Raji (cell line): ENCODE measurements at regions not wholly inside any gene's neighbourhood (a gene's known extent, or its start where the extent isn't known, plus 50 kb on each side); places are given as distances from the start of the nearest gene placed in this dataset.

ENCODE experiments used
- POLR2A ChIP-seq: IDR thresholded peaks from 2 replicates; pipeline ENCODE4 v1.6.1; 2011; ENCODE audit warnings: low read depth, low read length, control low read depth; ENCODE audit not compliant: insufficient read depth

DNA sequence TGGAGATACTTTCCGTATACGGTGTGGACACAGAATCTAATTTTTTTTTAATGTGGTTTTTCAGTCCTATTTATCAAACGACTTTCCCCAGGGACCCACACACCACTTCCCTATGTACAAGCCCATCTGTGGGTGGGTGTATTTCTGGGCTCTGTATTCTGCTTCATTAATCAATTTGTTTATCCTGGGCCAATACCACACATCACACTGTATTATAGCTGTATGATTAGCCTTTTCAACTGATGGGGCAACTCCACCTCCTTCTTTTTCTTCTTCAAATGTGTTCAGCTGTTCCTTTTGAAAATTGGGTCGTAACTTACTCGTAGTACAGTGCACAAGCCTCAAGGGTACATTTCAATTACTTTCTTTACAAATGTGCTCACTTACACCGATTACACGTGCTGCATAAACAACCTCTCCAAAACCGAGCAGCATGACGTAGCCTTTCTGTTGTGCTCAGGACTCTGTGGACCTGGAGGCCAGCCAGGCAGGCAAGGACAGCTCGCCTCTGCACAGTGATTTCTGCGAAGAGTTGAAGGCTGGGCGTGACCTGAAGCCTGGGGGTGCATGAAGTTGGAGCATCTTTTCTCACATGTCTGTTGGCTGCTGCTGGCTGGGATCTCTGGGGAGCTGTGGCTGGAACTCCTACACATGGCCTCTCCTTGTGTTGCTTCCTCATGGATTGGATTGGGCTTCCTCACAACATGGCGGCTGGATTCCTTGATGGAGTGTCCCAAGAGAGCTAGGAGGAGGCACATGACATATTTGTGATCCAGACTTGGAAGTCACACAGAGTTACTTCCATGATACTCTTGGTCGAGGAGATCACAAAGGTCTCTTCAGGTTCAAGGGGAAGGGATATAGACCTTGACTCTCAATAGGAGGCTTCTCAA, 126.5 kb downstream of the CRYAA start:
- TF ChIP-seq POLR2A: no peak

- TF ChIP-seq POLR2A: no peak
Observed at GRCh38 chr21:43294194-43294902, 125.5 kb downstream of the CRYAA start.

- TF ChIP-seq POLR2A: no peak
Observed at GRCh38 chr21:43292866-43293142, 124.0 kb downstream of the CRYAA start.

GRCh38 chr21:43292041-43292865, 123.4 kb downstream of the CRYAA start:
- no peak for TF ChIP-seq POLR2A

DNA sequence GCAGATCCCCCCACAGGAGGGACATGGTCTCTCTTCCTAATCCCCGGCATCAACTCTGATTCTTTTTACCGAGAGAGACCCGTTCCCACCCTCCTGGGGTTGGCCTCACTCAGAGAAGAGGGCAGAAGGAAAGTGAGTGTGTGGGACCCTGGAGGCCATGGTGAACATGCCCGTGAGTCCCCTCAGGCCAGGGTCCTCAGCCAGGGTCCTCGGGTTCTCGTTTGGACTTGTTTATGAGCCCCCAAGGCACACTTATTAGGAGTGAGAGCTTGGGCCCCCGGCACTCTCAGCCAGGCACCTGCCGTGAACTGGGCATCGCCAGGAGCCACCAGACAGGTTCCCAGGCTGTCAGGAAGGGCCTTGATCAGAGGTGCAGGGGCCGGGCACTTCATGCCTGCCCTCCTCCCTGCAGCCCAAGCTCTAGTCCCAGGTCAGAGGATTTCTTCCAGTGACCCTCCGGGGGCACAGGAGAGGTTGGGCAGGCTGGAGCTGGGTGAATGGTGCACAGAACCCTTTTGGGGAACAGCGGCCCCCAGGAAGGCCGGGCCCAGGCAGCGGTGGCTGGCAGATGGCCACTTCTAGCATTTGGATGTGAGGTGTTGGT, 122.6 kb downstream of the CRYAA start:
- TF ChIP-seq POLR2A: no peak

GRCh38 chr21:43290421-43291346, 121.9 kb downstream of the CRYAA start:
- TF ChIP-seq POLR2A: no peak

DNA sequence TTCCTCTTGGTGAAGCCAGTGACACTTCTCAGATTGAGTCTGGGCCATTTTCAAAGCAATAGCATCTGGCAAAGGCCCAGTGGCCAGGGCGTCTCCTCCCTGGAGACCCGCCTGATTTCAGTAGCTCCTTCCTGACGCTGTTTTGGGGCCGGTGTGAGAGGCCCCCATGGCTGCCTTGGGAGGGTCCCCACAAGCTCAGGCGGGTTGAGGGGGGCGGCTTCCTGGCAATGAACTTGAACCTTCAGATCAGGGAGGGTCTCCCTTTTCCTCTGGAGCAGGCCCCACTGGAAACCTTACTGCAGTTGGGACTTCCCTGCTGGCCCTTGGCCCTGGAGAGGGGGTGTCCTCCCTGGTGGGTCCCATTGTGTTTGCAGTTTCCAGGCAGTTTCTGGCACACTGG, 121.2 kb downstream of the CRYAA start:
- TF ChIP-seq POLR2A: no peak

DNA sequence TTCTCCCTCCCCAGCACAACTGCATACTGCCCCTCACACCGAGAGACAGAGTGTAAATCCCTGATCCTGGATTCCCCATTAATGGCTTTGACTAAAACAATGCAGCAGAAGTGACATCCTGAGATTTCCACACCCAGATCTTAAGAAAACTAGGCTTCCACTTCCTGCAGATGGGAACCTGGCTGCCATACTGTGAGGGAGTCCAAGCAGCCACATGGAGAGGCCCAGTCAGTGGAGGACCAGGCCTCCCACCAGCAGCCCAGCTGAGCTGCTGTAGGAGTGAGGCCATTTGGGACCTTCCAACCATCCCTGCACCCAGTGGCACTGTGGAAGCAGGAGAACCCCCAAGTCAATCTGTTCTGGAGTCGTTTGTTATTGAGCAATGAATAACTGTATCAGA, 120.6 kb downstream of the CRYAA start:
- no peak for TF ChIP-seq POLR2A

- no peak for TF ChIP-seq POLR2A
Observed at GRCh38 chr21:43287795-43288755, 119.3 kb downstream of the CRYAA start.

DNA sequence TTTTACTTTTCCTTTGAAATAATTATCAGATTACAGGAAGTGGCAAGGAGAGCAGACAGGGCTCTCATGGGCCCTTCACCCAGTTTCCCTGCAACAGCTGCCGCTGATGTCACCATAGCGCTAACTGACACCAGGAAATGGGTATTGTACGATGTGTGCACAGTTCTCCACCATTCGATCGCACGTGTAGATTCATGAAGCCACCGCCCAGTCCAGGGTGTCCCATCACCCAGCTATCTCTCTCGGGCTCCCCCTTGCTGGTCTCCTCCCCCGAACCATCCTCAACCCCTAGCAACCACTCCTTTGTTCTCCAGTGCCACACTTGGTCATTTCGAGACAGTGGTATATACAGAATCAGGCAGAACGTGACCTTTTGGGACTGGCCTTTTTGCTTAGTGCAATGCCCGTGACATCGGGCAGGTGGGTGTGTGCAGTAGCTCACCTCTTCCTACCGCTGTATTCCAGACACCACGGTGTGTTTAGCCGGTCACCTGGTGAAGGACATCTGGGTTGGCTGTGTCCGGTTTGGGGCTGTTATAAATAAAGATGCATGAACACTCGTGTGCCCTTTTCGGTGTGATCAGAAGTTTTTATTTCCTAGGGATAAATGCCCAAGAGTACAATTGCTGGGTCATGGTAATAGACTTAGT, 118.4 kb downstream of the CRYAA start:
- no peak for TF ChIP-seq POLR2A

GRCh38 chr21:43286196-43286595, 117.4 kb downstream of the CRYAA start:
- no peak for TF ChIP-seq POLR2A

- TF ChIP-seq POLR2A: no peak
Observed at GRCh38 chr21:43284700-43285099, 115.9 kb downstream of the CRYAA start.

GRCh38 chr21:43284238-43284637, 115.4 kb downstream of the CRYAA start:
- no peak for TF ChIP-seq POLR2A
